SK-N-SH (cell line): ENCODE measurements at regions not wholly inside any gene's neighbourhood (a gene's known extent, or its start where the extent isn't known, plus 50 kb on each side); places are given as distances from the start of the nearest gene placed in this dataset.
"Not testable (repeated sequence)": the region's sequence is repeated elsewhere in the genome, so short reads cannot be mapped to it uniquely, and the experiment has no call there.

ENCODE experiments used
- CTCF ChIA-PET: fragments of 300-600, 350-600 bp; formaldehyde crosslinking; extraction: SDS; loops from one replicate; lab custom pipeline; 2021; lab: Yijun Ruan, JAX
- POLR2A ChIA-PET: fragments of 350-600 bp; sonication (Branson Sonifier 250); formaldehyde crosslinking; extraction: SDS; loops from one replicate; lab custom pipeline; 2020; ENCODE audit warnings: antibody characterized with exemption, inconsistent platforms; lab: Yijun Ruan, JAX
- DNase-seq: peaks from one replicate; pipeline ENCODE4 v3.0.0; 2012
- H2AFZ ChIP-seq: fragments of 200-600 bp; sonication (generic); 2 replicates; pipeline ENCODE4 v1.8.1; 2016; ENCODE audit warnings: antibody characterized with exemption, mild to moderate bottlenecking, low read depth
- H3F3A ChIP-seq: fragments of 200-600 bp; sonication (generic); replicated peaks from 2 replicates; pipeline ENCODE3; 2016; ENCODE audit warnings: antibody characterized with exemption, mild to moderate bottlenecking; ENCODE audit not compliant: insufficient read depth
- H3K27ac ChIP-seq, 2 experiments: fragments of 200-500 bp in 1 of 2; fragments of 200-600 bp in 1 of 2; sonication (Bioruptor generic) in 1 of 2; sonication (generic), shearing (Covaris generic) in 1 of 2; 2 replicates each; pipeline versions ENCODE4 v1.5.1 to v1.6.1; 2014 to 2016; ENCODE audit warnings: low read depth in 2 of 2, inconsistent platforms in 1 of 2, low read length in 1 of 2, mild to moderate bottlenecking in 1 of 2, mixed read lengths in 1 of 2
- H3K27me3 ChIP-seq: fragments of 200-600 bp; sonication (generic), shearing (Covaris generic); 2 replicates; pipeline ENCODE4 v1.6.1; 2016; ENCODE audit warnings: mixed run types; ENCODE audit not compliant: insufficient read depth
- H3K36me3 ChIP-seq, 2 experiments: fragments of 200-500 bp in 1 of 2; fragments of 200-600 bp in 1 of 2; sonication (Bioruptor generic) in 1 of 2; sonication (generic) in 1 of 2; replicated peaks in 1 of 2; 2 replicates each; pipeline versions ENCODE3 to v1.5.1; 2014 to 2016; ENCODE audit warnings: low read length in 1 of 2, mild to moderate bottlenecking in 1 of 2; ENCODE audit not compliant: insufficient read depth in 2 of 2, control insufficient read depth in 1 of 2
- H3K4me1 ChIP-seq, 2 experiments: fragments of 200-500 bp in 1 of 2; fragments of 200-600 bp in 1 of 2; sonication (Bioruptor generic) in 1 of 2; sonication (generic), shearing (Covaris generic) in 1 of 2; 2 replicates each; pipeline versions ENCODE4 v1.5.1 to v1.6.1; 2014 to 2016; ENCODE audit warnings: low read depth in 1 of 2, low read length in 1 of 2, mixed run types in 1 of 2; ENCODE audit not compliant: insufficient read depth in 2 of 2, control insufficient read depth in 1 of 2
- H3K4me2 ChIP-seq: fragments of 200-600 bp; sonication (generic), shearing (Covaris generic); 2 replicates; pipeline ENCODE4 v1.6.1; 2017; ENCODE audit warnings: mixed run types
- H3K4me3 ChIP-seq, 2 experiments: fragments of 200-500 bp in 1 of 2; fragments of 200-600 bp in 1 of 2; sonication (Bioruptor generic) in 1 of 2; sonication (generic), shearing (Covaris generic) in 1 of 2; 2 replicates each; pipeline versions ENCODE4 v1.5.1 to v1.8.1; 2014 to 2016; ENCODE audit warnings: low read depth in 2 of 2, inconsistent platforms in 1 of 2, low read length in 1 of 2, mild to moderate bottlenecking in 1 of 2, mixed read lengths in 1 of 2, moderate library complexity in 1 of 2
- H3K79me2 ChIP-seq: fragments of 200-600 bp; sonication (generic); 2 replicates; pipeline ENCODE4 v1.8.1; 2017; ENCODE audit warnings: mild to moderate bottlenecking; ENCODE audit not compliant: insufficient read depth
- H3K9ac ChIP-seq: fragments of 200-600 bp; sonication (generic); 2 replicates; pipeline ENCODE4 v1.6.1; 2017; ENCODE audit warnings: mixed run types
- H3K9me2 ChIP-seq: fragments of 200-600 bp; sonication (generic); 2 replicates; pipeline ENCODE4 v1.6.1; 2017; ENCODE audit warnings: mixed run types
- H3K9me3 ChIP-seq: fragments of 200-600 bp; sonication (generic); 2 replicates; pipeline ENCODE4 v1.6.1; 2017; ENCODE audit warnings: mixed run types, mild to moderate bottlenecking, moderate library complexity
- H4K20me1 ChIP-seq: fragments of 200-600 bp; sonication (generic); 2 replicates; pipeline ENCODE4 v1.6.1; 2017; ENCODE audit warnings: mild to moderate bottlenecking, mixed run types; ENCODE audit not compliant: insufficient read depth
- ELF1 ChIP-seq: IDR thresholded peaks from 2 replicates; pipeline ENCODE4 v1.4.0; 2012
- EP300 ChIP-seq, 2 experiments: IDR thresholded peaks; 2 replicates each; pipeline versions ENCODE4 v1.4.0 to v1.6.1; 2012; ENCODE audit warnings: borderline replicate concordance in 1 of 2, low read depth in 1 of 2, low read length in 1 of 2
- FOSL2 ChIP-seq: IDR thresholded peaks from 2 replicates; pipeline ENCODE4 v1.4.0; 2012; ENCODE audit warnings: low read depth, mild to moderate bottlenecking, moderate library complexity, borderline replicate concordance
- FOXM1 ChIP-seq: IDR thresholded peaks from 2 replicates; pipeline ENCODE4 v1.4.0; 2012; ENCODE audit warnings: low read depth, mild to moderate bottlenecking
- GABPA ChIP-seq: IDR thresholded peaks from 2 replicates; pipeline ENCODE4 v1.4.0; 2012; ENCODE audit warnings: low read depth, mild to moderate bottlenecking
- JUND ChIP-seq: IDR thresholded peaks from 2 replicates; pipeline ENCODE4 v1.4.0; 2012
- NFIC ChIP-seq: IDR thresholded peaks from 2 replicates; pipeline ENCODE4 v1.4.0; 2012; ENCODE audit warnings: borderline replicate concordance
- NRF1 ChIP-seq: IDR thresholded peaks from 2 replicates; pipeline ENCODE4 v1.6.1; 2012; ENCODE audit warnings: low read depth, mild to moderate bottlenecking, low read length
- POLR2AphosphoS5 ChIP-seq: IDR thresholded peaks from 2 replicates; pipeline ENCODE4 v1.6.1; 2012; ENCODE audit warnings: low read depth, low read length
- RAD21 ChIP-seq: IDR thresholded peaks from 2 replicates; pipeline ENCODE4 v1.6.1; 2012; ENCODE audit warnings: mild to moderate bottlenecking, low read length
- SIN3A ChIP-seq: IDR thresholded peaks from 2 replicates; pipeline ENCODE4 v1.6.1; 2012; ENCODE audit warnings: low read depth, mild to moderate bottlenecking, low read length, moderate library complexity, borderline replicate concordance
- SMC3 ChIP-seq: IDR thresholded peaks from 2 replicates; pipeline ENCODE4 v1.6.1; 2012; ENCODE audit warnings: low read depth, low read length, improper control_type of control experiment
- TAF1 ChIP-seq: IDR thresholded peaks from 2 replicates; pipeline ENCODE4 v1.6.1; 2012; ENCODE audit warnings: low read depth, mild to moderate bottlenecking, low read length, moderate library complexity, borderline replicate concordance
- TCF12 ChIP-seq: IDR thresholded peaks from 2 replicates; pipeline ENCODE4 v1.4.0; 2012
- TEAD4 ChIP-seq: IDR thresholded peaks from 2 replicates; pipeline ENCODE4 v1.4.0; 2012; ENCODE audit warnings: mild to moderate bottlenecking, borderline replicate concordance; ENCODE audit not compliant: insufficient read depth
- YY1 ChIP-seq: IDR thresholded peaks from 2 replicates; pipeline ENCODE4 v1.4.0; 2012; ENCODE audit warnings: low read depth, mild to moderate bottlenecking
- WGBS: methylation state at CpG from one replicate; pipeline ENCODE4 v1.1.6; 2017; ENCODE audit warnings: low lambda C conversion rate; 5-methylcytosine and 5-hydroxymethylcytosine counted together
- TF ChIP-seq, protein P1 (sequence below): fragments of 200-600 bp; sonication (generic); IDR thresholded peaks from 2 replicates; pipeline ENCODE4 v1.6.1; 2017; ENCODE audit warnings: antibody characterized with exemption, mild to moderate bottlenecking, moderate library complexity
- TF ChIP-seq, protein P2 (sequence below): fragments of 150-350 bp; IDR thresholded peaks from 2 replicates; pipeline ENCODE4 v1.6.1; 2016; ENCODE audit warnings: mild to moderate bottlenecking, low read depth, low read length

DNA sequence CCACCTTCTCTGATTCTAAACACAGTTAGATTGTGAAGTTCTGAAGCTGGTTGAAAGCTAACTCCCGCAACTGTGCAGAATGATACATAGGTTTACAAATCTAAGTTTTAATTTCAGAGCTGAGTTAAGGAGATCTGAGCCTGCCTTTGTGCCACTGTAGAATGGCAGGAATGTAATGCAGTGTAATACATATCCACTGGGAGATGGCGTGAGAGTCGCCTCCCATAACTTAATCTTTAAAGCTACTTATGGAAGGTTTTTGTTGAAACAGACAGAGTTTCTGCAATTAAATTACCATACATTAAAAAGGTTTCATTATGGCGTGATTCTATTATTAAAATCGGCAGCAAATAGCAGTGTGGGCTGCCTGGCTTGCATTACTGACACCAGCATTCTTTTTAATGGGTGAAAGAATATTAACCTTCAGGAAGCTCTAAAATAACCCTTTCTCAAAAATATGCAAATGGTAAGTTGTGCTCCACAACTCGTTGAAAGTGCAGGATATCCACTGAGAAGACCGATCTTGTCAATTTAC is 257.4 kb downstream of the OLFM4 start (continued):
- TF ChIP-seq, protein P1, sequence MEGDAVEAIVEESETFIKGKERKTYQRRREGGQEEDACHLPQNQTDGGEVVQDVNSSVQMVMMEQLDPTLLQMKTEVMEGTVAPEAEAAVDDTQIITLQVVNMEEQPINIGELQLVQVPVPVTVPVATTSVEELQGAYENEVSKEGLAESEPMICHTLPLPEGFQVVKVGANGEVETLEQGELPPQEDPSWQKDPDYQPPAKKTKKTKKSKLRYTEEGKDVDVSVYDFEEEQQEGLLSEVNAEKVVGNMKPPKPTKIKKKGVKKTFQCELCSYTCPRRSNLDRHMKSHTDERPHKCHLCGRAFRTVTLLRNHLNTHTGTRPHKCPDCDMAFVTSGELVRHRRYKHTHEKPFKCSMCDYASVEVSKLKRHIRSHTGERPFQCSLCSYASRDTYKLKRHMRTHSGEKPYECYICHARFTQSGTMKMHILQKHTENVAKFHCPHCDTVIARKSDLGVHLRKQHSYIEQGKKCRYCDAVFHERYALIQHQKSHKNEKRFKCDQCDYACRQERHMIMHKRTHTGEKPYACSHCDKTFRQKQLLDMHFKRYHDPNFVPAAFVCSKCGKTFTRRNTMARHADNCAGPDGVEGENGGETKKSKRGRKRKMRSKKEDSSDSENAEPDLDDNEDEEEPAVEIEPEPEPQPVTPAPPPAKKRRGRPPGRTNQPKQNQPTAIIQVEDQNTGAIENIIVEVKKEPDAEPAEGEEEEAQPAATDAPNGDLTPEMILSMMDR: no peak
- TF ChIP-seq POLR2AphosphoS5 (no peak), FOSL2 (no peak), TCF12 (no peak)

DNA sequence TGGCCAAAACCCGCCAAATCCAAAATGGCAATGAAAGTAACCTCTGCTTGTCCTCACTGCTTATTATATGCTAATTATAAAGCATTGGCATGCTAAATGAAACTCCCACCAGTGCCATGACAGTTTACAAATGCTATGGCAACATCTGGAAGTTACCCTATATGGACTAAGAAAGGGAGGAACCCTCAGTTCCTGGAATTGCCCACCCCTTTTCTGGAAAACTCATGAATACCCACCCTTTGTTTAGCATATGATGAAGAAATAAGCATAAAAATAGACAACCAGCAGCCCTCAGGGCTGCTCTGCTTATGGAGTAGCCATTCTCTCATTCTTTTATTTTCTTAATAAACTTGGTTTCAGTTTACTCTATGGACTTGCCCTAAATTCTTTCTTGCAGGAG is 269.8 kb downstream of the OLFM4 start:
- H3K4me1 ChIP-seq: no peaks in the 10 kb centered on the region
- TF ChIP-seq JUND (no peak), GABPA (no peak), NRF1 (no peak), TEAD4 (no peak), POLR2AphosphoS5 (no peak), TCF12 (no peak), SIN3A (no peak), NFIC (no peak)
- TF ChIP-seq, protein P2, sequence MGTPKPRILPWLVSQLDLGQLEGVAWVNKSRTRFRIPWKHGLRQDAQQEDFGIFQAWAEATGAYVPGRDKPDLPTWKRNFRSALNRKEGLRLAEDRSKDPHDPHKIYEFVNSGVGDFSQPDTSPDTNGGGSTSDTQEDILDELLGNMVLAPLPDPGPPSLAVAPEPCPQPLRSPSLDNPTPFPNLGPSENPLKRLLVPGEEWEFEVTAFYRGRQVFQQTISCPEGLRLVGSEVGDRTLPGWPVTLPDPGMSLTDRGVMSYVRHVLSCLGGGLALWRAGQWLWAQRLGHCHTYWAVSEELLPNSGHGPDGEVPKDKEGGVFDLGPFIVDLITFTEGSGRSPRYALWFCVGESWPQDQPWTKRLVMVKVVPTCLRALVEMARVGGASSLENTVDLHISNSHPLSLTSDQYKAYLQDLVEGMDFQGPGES: no peak
- H3K27ac ChIP-seq: no peak overlapping the region
- no peak overlapping the region for H2AFZ ChIP-seq
- H3K4me2 ChIP-seq: no peak overlapping the region
- no peaks in the 10 kb centered on the region for H3K36me3 ChIP-seq
- CTCF ChIA-PET: no interaction called here
- H3K79me2 ChIP-seq: no peaks in the 10 kb centered on the region
- no peaks in the 10 kb centered on the region for H3K9me2 ChIP-seq
- no peak overlapping the region for H3K9ac ChIP-seq
- no peaks in the 10 kb centered on the region for H3K9me3 ChIP-seq
- no peaks in the 10 kb centered on the region for H3K27me3 ChIP-seq
- POLR2A ChIA-PET: no interaction called here
- no peaks in the 10 kb centered on the region for H3F3A ChIP-seq
- H4K20me1 ChIP-seq: no peaks in the 10 kb centered on the region
- H3K4me3 ChIP-seq: no peak overlapping the region
- 21% methylated on average over 1 of the region's 1 CpG for WGBS
- no peak for DNase-seq

DNA sequence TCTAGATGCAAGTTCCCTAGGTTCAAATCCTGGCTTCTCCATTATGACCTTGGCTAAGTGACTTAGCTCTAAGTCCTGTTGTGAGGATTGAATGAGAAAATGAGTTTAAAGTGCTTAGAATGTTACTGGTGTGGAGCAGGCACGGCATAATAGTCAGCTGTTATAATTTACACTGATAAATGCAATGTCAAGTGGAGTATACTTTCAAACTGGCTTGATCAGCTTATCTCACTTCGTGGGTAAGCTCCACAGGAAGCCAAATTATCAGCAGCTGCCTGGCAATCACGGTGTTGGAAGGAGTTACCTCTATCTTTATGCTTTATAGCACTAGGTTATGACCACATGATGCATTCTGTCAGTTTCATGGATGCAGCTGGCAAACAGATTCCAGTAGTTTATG is 272.8 kb downstream of the OLFM4 start:
- ChIA-PET POLR2A (no interaction called here), CTCF (no interaction called here)
- no peak overlapping the region for H3K4me2 ChIP-seq
- no peaks in the 10 kb centered on the region for H3K9me3 ChIP-seq
- no peaks in the 10 kb centered on the region for H4K20me1 ChIP-seq
- no peak overlapping the region for H3K27ac ChIP-seq
- no peak overlapping the region for H3K9ac ChIP-seq
- no peaks in the 10 kb centered on the region for H3K36me3 ChIP-seq
- no peak overlapping the region for H2AFZ ChIP-seq
- no peak overlapping the region for H3K4me3 ChIP-seq
- DNase-seq: no peak
- TF ChIP-seq POLR2AphosphoS5 (no peak), TAF1 (no peak), ELF1 (no peak), EP300 (IDR thresholded peaks at IDR 0.05; ENCODE audit: borderline replicate concordance in 1 of 2, low read depth in 1 of 2, low read length in 1 of 2) (no peak), FOXM1 (no peak), SMC3 (no peak), YY1 (no peak), RAD21 (no peak)
- H3K9me2 ChIP-seq: no peaks in the 10 kb centered on the region
- H3K4me1 ChIP-seq: no peaks in the 10 kb centered on the region
- no peaks in the 10 kb centered on the region for H3F3A ChIP-seq
- H3K27me3 ChIP-seq: no peaks in the 10 kb centered on the region
- WGBS: 0% methylated on average over 3 of the region's 3 CpGs
- no peaks in the 10 kb centered on the region for H3K79me2 ChIP-seq

DNA sequence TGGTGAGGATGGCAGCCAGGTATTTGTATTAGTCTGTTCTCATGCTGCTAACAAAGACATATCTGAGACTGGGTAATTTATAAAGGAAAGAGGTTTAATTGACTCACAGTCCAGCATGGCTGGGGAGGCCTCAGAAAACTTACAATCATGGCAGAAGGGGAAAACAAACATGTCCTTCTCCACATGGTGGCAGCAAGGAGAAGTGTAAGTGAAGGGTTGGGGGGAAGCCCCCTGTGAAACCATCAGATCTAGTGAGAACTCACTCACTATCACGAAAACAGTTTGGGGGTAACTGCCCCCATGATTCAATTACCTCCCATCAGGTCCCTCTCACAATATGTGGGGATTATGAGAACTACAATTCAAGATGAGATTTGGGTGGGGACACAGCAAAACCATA is 276.8 kb downstream of the OLFM4 start:
- WGBS: 13% methylated on average over 1 of the region's 1 CpG
- H3K9me2 ChIP-seq, H3K36me3 ChIP-seq, H3K9me3 ChIP-seq, H3K27me3 ChIP-seq, H3K79me2 ChIP-seq, H3K4me1 ChIP-seq, H2AFZ ChIP-seq, H3K27ac ChIP-seq, POLR2A ChIA-PET, DNase-seq, CTCF ChIA-PET, H3F3A ChIP-seq, H3K4me3 ChIP-seq, H4K20me1 ChIP-seq, H3K4me2 ChIP-seq, H3K9ac ChIP-seq: not testable (repeated sequence)
